OCI-LY3 (cell line): ENCODE measurements at regions not wholly inside any gene's neighbourhood (a gene's known extent, or its start where the extent isn't known, plus 50 kb on each side); places are given as distances from the start of the nearest gene placed in this dataset.

Experiments used
- EZH2phosphoT487 ChIP-seq: fragments of 200-600 bp; shearing (Covaris generic); IDR thresholded peaks from 2 replicates; pipeline ENCODE4 v1.6.1; 2018; ENCODE audit warnings: antibody characterized with exemption, mixed run types, low read depth
- TF ChIP-seq, protein P1 (sequence below): fragments of 200-600, 300-600 bp; sonication (generic); IDR thresholded peaks from 2 replicates; pipeline ENCODE4 v1.5.1; 2014; ENCODE audit warnings: antibody characterized with exemption, low read length, low read depth

DNA sequence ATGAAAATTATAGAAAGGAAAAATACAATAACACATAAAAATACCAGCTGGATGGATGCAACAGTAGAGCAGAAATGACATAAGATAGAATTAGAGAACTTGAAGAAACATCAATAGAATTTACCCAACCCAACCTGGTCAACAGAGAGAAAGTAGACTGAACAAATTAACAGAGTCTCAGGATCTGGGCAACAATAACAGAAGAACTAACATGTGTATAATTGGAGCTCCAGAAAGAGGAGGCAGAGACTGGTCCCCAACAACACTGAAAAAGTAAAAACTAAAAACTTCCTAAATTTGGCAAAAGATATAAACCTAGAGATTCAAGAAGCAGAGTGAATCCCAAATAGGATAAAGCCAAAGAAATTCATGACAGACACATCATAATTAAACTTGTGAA, 458.8 kb downstream of the RPS24 start:
- TF ChIP-seq, protein P1, sequence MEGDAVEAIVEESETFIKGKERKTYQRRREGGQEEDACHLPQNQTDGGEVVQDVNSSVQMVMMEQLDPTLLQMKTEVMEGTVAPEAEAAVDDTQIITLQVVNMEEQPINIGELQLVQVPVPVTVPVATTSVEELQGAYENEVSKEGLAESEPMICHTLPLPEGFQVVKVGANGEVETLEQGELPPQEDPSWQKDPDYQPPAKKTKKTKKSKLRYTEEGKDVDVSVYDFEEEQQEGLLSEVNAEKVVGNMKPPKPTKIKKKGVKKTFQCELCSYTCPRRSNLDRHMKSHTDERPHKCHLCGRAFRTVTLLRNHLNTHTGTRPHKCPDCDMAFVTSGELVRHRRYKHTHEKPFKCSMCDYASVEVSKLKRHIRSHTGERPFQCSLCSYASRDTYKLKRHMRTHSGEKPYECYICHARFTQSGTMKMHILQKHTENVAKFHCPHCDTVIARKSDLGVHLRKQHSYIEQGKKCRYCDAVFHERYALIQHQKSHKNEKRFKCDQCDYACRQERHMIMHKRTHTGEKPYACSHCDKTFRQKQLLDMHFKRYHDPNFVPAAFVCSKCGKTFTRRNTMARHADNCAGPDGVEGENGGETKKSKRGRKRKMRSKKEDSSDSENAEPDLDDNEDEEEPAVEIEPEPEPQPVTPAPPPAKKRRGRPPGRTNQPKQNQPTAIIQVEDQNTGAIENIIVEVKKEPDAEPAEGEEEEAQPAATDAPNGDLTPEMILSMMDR: no peak
- TF ChIP-seq EZH2phosphoT487: no peak
